ENCODE measurements at regions not wholly inside any gene's neighbourhood (a gene's known extent, or its start where the extent isn't known, plus 50 kb on each side); places are given as distances from the start of the nearest gene placed in this dataset.
"Not testable (repeated sequence)": the region's sequence is repeated elsewhere in the genome, so short reads cannot be mapped to it uniquely, and the experiment has no call there.

DNA sequence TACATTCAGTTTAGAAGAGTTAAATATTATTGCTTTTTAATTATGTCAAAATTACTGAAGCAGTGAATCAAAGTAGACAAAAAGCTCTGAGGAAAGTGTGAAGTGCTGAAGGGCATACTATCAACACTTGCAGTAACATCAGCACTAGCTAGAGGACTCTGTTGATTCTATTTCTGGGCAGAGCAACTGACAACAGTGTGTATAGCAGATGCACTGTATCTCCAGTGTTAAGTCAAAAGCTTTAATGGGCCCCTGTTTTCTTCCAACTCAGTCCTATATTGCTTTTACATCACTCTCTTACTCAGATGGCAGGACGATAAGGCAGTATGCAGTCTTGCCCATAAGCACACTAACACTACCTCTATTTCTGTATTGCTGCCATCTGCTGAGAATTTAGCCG lies 435.2 kb upstream of the AMOT start:
- DNase-seq, result no peak

DNA sequence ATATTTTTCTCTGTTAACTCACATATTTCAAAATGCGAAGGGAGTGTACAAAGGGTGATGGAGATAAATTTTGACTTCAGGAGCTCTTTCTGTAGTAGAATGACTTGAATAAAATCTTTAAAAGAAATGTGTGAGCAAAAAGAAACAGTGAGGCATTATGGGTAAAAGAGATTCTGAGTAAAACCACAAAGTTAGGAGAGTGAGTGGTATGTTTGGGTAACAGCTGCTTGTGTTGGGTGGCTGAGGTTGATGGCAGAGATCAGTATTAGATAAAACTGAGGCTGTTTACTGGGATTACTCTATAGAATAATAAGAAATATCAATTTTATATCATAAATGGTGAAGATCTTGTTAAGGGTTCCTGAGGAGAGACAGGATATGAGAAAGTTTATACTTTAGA lies 434.2 kb upstream of the AMOT start:
- no peak for DNase-seq

DNA sequence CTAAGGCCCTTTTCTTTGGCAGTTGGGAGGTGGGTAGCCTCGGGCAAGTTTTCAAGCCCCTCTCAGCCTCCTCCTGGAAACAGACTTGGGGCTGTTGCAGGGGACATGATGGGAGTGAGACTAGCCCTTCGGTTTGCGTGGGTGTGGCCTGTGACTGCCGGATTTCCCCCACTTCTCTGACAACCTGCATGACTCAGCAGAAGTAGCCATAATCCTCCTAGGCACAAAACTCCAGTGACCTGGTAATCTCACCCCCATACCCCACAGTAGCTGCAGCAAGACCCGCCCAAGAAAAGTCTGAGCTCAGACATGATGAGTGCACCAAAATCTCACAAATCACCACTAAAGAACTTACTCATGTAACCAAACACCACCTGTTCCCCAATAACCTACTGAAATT lies 433.7 kb upstream of the AMOT start:
- DNase-seq, result no peak

GRCh38 chrX:113269203-113269602 lies 428.6 kb upstream of the AMOT start:
- DNase-seq, result no peak

DNA sequence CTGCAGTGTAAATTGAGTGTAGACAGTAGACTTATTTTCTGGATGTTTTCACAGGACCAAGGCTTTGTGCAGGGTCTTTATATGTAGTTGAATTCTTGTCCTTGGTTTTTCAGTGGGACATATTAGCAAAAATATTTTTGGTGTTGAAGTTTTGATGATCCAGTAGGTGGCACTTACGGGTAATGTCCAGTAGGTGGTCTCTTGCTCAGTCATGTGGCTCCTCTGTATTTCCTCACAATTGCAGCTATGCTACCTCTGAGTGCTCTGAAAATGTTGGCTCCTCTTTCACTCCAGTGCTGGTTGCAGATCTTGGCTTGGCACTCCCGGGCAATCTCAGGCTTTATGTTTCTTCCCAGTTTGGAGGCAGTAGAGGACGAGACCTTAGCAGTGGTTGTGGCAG lies 419.8 kb upstream of the AMOT start:
- DNase-seq, result no peak

DNA sequence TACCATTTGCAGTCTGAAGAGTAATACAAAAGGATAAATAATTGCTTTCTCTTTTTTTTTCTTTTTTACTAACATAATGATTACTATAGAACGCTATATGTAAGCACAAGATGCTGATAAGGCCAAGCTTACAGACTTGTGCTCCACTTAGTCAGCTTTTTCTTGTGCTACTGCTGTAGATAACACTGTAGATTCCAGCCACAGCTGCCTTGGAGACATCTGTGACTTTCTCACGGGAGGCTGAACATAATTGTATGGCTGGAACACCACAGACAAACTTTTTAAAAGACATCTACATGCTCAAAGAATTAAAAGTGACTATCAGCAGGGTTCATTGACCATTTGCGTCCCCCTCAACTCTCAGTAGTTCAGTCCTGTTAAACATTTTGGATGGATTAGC lies 381.7 kb upstream of the AMOT start:
- DNase-seq, result no peak

GRCh38 chrX:113212052-113212451 lies 371.4 kb upstream of the AMOT start:
- DNase-seq, result no peak

- no peak for DNase-seq
These were observed 362.0 kb upstream of the AMOT start for GRCh38 chrX:113202601-113203000.

GRCh38 chrX:113195949-113196348 lies 355.3 kb upstream of the AMOT start:
- no peak for DNase-seq

DNA sequence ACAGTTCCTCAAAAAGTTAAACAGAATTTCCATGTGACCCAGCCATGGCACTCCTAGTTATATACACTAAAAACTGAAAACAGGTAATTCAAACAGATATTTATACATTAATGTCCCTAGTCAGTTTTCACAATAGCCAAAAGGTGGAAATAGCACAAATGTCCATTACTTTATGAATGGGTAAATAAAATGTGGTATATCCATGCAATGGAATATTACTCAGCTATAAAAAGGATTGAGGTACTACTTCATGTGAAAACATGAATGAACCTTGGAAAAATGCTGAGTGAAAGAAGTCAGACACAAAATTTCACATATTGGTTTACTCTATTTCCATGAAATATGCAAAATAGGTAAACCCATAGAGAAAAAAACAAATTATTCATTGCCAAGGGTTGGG lies 351.8 kb upstream of the AMOT start:
- DNase-seq, result no peak

DNA sequence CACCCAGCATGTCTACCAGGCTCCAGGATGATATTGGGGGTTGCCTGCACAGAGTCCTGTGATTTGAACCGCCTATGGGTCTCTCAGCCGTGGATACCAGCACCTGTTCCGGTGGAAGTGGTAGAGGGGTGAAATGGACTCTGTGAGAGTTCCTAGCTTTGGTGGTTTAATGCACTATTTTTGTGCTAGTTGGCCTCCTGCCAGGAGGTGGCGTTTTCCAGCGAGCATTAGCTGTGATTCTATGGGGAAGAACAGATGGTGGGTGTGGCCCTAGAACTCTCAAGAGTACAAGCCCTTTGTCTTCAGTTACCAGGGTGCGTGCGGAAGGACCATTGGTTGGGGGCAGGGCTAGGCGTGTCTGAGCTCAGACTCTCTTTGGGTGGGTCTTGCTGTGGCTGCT lies 316.9 kb upstream of the AMOT start:
- DNase-seq, result no peak

- not testable (repeated sequence) for DNase-seq
These were observed 313.7 kb upstream of the AMOT start for GRCh38 chrX:113154315-113154714.

GRCh38 chrX:113136836-113137235 lies 296.2 kb upstream of the AMOT start:
- DNase-seq, result no peak

GRCh38 chrX:113133316-113133715 lies 292.7 kb upstream of the AMOT start:
- no peak for DNase-seq

DNA sequence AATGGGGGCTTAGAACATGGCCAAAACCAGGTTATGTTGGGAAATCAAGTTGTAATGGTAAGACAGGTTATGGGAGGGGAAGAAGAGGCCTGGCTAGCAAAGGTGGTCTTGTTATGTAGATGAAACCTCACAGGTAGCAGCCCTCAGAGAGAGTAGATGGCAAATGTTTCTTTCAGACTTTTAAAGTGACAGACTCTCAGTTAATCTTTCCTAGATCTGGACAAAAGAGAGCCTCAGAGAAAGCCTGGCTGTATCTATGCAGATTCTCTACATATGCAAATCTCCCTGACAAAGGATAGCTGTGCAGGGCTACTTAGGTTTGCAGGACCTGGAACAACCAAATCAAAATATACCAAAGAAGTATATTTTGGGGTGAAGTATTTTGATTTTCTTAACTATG lies 284.1 kb upstream of the AMOT start:
- no peak for DNase-seq

DNA sequence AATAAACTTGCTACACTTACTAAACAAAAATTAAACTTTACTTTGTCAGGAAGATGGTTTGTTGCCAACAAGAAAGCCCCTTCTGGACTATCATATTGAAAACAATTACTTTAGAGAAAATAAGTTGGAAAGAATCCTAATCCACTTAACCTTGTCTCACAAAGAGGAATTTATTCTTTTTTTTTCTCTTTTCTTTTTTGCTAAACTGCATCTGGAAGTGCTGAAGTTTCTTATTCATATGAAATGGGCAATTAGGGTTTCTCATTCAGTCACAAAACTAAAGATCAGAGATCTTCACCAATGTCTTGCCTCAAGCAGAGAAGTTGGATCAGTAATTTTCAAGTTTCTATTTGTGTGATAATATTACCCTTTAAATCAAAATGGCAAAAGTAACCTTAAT lies 234.9 kb upstream of the AMOT start:
- no peak for DNase-seq

GRCh38 chrX:113059714-113060113 lies 219.1 kb upstream of the AMOT start:
- no peak for DNase-seq

GRCh38 chrX:113058634-113059033 lies 218.0 kb upstream of the AMOT start:
- DNase-seq, result no peak

DNA sequence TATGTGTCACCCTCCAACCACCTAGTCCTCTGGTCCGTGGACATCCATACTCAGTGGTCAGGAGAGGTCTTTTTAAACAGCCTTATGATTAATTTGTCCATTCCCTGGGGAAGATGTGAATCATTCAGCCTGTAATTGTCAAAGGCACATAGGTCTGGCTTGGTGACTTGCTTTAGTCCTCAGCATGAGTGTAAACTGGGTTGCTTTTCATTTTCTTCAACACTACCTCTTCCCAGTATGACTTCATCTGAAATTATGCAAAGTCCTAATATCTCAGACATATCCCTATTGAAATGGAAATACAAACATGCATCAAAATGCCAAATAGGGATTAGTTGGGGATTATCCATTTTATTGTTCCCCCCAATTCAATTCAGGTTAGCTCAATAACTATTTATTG lies 208.3 kb upstream of the AMOT start:
- no peak for DNase-seq

DNA sequence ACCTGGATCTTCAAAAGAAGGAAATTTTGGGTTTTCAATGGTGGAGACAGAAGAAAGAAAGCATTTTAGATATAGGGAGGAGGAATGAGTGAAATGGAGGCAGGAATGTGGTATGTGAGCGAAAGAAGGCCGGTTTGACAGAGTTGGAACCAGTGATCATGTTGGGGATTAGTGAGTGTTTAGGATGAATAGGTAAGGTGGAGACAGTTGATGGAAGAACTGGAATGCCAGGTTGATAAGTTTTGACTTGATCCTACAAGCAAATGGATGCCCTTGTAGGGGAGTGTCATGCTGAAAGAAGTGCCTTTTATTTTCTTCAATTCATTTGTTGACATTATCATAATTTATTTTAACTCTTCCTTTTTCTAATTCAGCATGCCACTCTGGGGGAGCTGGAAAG lies 207.8 kb upstream of the AMOT start:
- DNase-seq, result no peak

DNA sequence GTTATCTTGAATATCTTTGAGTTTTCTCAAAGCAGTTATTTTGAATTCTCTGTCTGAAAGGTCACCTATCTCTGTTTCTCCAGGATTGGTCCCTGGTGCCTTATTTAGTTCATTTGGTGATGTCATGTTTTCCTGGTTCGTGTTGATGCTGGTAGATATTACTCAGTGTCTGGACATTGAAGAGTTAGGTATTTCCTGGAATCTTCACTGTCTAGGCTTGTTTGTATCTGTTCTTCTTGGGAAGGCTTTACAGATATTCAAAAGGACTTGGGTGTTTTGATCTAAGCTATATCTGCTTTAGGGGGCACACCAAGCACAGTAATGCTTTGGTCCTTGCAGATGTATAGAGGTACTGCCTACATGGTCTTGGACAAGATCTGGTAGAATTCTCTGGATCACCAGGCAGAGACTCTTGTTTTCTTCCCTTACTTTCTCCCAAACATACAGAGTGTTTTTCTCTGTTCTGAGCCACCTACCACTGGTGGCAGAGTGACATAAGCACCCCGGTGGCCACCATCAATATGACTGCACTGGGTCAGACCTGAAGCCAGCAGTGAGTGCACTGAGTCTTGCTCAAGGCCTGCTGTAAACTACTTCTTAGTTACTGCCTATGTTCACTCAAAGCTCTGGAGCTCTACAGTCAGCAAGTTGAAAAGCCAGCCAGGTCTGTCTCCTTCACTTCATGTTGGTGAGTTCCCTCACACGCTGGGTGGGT lies 193.5 kb upstream of the AMOT start:
- no peak for DNase-seq

DNA sequence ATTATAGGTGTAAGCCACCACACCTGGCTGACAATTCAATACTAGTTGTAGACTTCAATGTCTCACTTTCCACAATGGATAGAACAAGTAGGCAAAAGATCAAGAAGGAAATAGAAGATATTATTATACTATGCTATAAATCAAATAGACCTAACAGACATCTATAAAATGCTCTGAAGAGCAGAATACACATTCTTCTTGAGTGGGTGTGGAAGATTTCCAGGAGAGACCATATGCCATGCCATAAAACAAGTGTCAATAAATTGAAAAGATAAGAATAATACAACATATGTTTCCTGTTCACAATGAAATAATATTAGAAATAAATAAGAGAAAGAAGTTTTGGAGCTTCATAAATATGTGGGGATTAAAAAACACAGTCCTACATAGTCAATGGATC lies 179.3 kb upstream of the AMOT start:
- DNase-seq, result no peak

DNA sequence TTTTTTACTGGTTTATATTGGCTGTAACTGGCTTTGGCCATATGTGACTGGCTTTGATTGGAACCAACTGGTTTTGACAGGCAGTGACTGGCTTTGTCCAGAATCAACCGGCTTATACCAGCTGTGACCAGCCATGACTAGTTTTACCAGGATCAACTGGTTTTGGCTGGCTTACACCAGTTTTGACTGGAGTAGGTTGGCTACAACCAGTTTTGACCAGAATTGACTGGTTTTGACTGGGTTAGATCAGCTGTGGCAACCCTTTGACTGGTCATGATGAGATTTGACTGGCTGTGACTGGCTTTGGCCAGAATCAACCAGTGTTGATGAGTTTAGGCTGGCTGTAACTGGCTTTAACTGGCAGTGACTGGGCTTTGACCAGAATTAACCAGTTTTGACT lies 169.2 kb upstream of the AMOT start:
- no peak for DNase-seq

- DNase-seq, result no peak
These were observed 168.4 kb upstream of the AMOT start for GRCh38 chrX:113009029-113009428.

DNA sequence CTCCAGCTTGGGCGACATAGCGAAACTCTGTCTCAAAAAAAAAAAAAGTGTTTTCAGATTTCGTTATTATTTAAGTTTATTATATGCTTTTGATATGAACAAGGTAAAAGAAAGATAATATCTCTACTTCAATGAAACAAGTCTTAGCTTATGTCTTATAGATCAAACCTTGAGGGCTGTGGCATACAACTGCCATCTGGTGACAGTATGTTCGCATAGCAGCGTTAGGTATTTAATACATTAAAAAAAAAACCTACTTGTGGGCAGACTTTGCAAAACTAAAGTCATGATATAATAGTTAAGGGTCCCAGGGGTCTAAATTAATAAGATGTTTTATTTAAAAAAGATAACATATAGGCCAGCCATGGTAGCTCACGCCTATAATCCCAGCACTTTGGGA lies 161.2 kb upstream of the AMOT start:
- no peak for DNase-seq

DNA sequence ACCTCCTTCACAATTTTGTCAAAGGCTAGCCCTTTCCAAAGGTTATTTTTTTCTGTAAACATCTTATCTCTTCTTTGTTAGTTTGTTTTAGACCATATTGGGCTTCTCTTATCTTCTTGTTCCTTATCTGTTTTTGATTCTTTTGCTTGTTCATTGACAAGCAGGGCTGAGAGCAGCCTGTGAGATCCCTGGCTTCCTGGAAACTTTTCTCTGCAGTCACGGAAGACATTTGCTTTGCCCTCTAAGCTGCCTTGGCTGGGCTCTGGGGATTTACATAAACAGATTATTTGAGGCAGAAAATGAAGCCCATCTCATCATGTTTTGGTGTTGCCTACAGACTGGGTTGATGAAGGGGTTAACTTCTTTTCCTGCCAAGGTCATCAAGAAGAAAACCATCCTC lies 157.4 kb upstream of the AMOT start:
- no peak for DNase-seq

Data from SHP77 treated with DMSO at 0.1 percent for 48 hours (cell line).